SK-N-MC (cell line): ENCODE measurements at regions not wholly inside any gene's neighbourhood (a gene's known extent, or its start where the extent isn't known, plus 50 kb on each side); places are given as distances from the start of the nearest gene placed in this dataset.

Source experiments
- EZH2 ChIP-seq: fragments of 200-600 bp; sonication (generic); IDR thresholded peaks from one replicate; pipeline ENCODE4 v1.6.1; 2017; ENCODE audit warnings: antibody characterized with exemption
- FOXP2 ChIP-seq: optimal IDR thresholded peaks from 2 replicates; pipeline ENCODE3; 2011; ENCODE audit warnings: mild to moderate bottlenecking, moderate library complexity; ENCODE audit not compliant: insufficient read depth; ENCODE audit errors: extremely low read length, control extremely low read depth
- POLR2AphosphoS5 ChIP-seq: IDR thresholded peaks from 2 replicates; pipeline ENCODE4 v1.6.1; 2012; ENCODE audit warnings: mild to moderate bottlenecking, low read depth, low read length, borderline replicate concordance

DNA sequence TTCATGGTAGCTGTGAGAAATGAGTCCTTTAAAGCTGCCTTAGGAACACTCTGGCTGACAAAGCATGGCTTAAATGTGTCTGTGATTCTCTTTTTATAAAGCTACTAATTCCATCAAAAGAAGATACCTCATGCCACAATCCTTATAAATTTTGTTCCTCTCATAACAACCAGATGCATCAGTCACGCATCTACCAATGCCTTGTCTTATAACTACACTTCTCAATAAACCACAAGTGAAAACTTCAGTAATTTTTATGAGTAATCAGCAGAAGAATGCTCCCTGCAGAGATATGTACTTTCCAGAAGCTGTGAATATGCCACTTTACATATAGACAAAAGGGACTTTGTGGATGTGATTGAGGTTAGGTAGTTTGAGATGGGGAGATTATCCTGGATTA, 147.8 kb downstream of the SUCLA2 start:
- TF ChIP-seq EZH2 (no peak), POLR2AphosphoS5 (no peak), FOXP2 (no peak)
